HCEC 1CT (cell line): ENCODE measurements at regions not wholly inside any gene's neighbourhood (a gene's known extent, or its start where the extent isn't known, plus 50 kb on each side); places are given as distances from the start of the nearest gene placed in this dataset.

Experiments
- DNase-seq: peaks from one replicate; pipeline ENCODE4 v3.0.0-alpha.2; 2017

- DNase-seq = peak; percentile 66
These were observed 226.2 kb upstream of the MAN1A1 start for GRCh38 chr6:119575721-119576120.

GRCh38 chr6:119568580-119568979 lies 219.0 kb upstream of the MAN1A1 start:
- no peak for DNase-seq

- no peak for DNase-seq
These were observed 217.1 kb upstream of the MAN1A1 start for GRCh38 chr6:119566546-119567260.

GRCh38 chr6:119565893-119566292 lies 216.3 kb upstream of the MAN1A1 start:
- DNase-seq = no peak

- no peak for DNase-seq
These were observed 212.6 kb upstream of the MAN1A1 start for GRCh38 chr6:119562168-119562567.

GRCh38 chr6:119559586-119559985 lies 210.0 kb upstream of the MAN1A1 start:
- DNase-seq = no peak

DNA sequence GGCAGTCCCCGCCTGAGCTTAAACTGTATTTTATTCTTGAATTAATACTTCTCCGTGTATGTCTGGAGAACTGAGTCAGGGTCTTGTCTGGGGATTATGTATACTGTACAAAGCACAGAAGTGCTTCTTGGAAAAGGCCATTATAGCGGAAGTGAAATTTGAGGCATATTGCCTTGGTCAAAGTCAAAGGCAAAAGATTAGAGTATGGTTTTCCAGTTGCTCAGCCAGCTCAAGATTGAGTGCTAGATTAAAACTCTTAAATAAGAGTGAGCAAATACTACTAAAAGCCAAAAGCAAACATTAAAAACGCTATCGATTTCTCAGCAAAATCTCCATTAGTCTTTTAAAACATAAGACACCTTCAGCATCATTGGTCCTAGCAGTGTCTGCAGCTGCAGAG lies 207.7 kb upstream of the MAN1A1 start:
- no peak for DNase-seq

GRCh38 chr6:119552021-119552420 lies 202.5 kb upstream of the MAN1A1 start:
- DNase-seq = no peak

DNA sequence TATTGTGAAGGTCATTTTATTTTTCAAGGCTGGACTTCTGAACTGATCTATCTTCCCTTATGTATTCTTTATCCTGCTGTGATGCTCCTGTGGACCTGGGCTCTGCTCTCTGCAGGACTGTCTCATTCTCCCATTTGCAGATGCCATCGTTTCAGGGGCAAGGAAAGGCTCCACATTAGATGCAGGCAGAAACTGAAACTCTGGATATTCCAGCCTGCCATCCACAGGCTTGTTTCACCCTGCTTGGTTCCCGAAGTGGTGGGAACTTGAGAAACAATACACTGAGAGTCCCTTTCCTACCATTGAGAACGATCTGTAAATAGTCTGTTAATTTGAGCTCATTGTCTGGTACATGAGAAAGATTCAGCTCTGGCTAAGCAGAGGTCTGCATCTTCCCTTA lies 197.5 kb upstream of the MAN1A1 start:
- no peak for DNase-seq

- no peak for DNase-seq
These were observed 195.7 kb upstream of the MAN1A1 start for GRCh38 chr6:119545245-119545644.

DNA sequence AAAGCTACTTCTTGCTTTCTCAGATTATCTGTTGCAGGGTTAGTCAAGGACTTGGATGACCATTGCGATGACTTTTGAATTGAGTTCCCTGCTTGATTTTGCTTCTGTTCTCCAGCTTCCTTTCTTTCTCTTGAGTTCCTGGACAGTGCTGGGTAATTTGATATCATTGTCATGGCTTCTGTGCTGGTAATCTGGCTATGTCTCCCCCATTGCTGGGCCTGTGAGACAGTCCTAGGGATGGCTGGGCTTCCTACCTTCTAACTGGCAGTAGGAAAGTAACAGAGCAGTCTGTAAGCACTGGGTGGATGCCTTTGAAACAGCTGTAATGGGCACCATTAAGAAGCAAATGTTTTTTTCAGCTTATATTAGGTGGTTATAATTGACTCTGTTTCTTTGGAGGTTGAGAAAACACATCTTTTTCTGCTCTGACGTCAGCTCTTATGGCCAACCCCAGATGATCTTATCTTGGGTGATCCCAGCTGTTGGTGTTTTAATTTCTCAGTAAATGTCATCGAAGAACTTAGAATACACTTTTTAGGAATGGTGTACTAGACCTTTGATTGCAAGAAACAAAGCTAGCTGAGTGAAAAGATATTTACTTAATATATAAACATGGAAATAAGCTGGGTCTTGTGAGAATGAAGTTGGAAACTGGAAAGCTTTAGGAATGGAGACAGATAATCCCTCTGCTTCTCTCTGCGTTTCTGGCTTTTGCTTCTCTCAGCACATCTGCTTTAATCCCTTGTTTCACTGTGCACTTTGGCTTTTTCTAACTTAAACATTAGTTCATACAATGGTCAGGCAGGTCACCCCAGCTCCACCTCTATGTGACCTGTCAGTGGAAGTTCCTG lies 195.0 kb upstream of the MAN1A1 start:
- DNase-seq = no peak

- no peak for DNase-seq
These were observed 193.8 kb upstream of the MAN1A1 start for GRCh38 chr6:119543332-119543731.

- no peak for DNase-seq
These were observed 192.5 kb upstream of the MAN1A1 start for GRCh38 chr6:119542037-119542436.

- peak; percentile 99 for DNase-seq
These were observed 191.8 kb upstream of the MAN1A1 start for GRCh38 chr6:119541132-119541905.

GRCh38 chr6:119540417-119540816 lies 190.9 kb upstream of the MAN1A1 start:
- DNase-seq = no peak

GRCh38 chr6:119539066-119539746 lies 189.6 kb upstream of the MAN1A1 start:
- DNase-seq = no peak

GRCh38 chr6:119536666-119537065 lies 187.1 kb upstream of the MAN1A1 start:
- DNase-seq = no peak

DNA sequence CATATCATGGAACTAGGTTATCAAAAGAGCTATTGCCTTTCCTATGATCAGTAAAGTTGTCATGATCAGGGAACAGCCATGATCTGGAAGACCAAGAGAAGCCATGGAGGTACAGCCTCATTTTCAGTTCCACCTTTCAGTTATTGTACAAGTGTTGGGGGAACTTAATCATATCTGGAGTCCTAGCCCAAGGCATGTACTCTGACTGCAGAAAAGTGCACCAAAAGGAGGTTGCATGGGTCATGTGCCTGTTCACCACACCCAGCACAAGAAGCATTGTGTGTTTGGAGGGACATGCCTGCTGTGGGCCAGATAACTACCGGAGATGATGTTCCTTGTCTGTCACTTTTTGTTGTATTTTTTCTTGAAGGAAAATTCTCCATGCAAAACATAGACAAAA lies 185.8 kb upstream of the MAN1A1 start:
- DNase-seq = no peak

GRCh38 chr6:119533603-119534279 lies 184.2 kb upstream of the MAN1A1 start:
- DNase-seq = peak; percentile 88

GRCh38 chr6:119527231-119527578 lies 177.6 kb upstream of the MAN1A1 start:
- no peak for DNase-seq

GRCh38 chr6:119526561-119527230 lies 177.1 kb upstream of the MAN1A1 start:
- no peak for DNase-seq

- no peak for DNase-seq
These were observed 174.8 kb upstream of the MAN1A1 start for GRCh38 chr6:119524410-119524809.
